Epithelial cell of esophagus (primary cell): ENCODE measurements at regions not wholly inside any gene's neighbourhood (a gene's known extent, or its start where the extent isn't known, plus 50 kb on each side); places are given as distances from the start of the nearest gene placed in this dataset.
A peak's percentile ranks its signal among the peaks of the same experiment; 100 is the strongest.

ENCODE experiments used
- DNase-seq: peaks from one replicate; pipeline ENCODE4 v3.0.0; 2010; ENCODE audit warnings: low read depth
- H3K4me3 ChIP-seq: 2 replicates; pipeline ENCODE4 v1.5.1; 2011; ENCODE audit warnings: mild to moderate bottlenecking, low read length, control low read depth
- CTCF ChIP-seq: IDR thresholded peaks from 2 replicates; pipeline ENCODE4 v1.5.1; 2011; ENCODE audit warnings: low read depth, mild to moderate bottlenecking, low read length, control low read depth, inconsistent platforms; ENCODE audit not compliant: insufficient read depth; ENCODE audit errors: missing control alignments

GRCh38 chr17:36720131-36720530 lies 118.7 kb downstream of the MRM1 start:
- no peak overlapping the region for H3K4me3 ChIP-seq
- no peak for DNase-seq
- TF ChIP-seq CTCF = no peak

- DNase-seq = no peak
- no peak for TF ChIP-seq CTCF
These were observed 120.3 kb downstream of the MRM1 start for GRCh38 chr17:36721560-36722120.

GRCh38 chr17:36722121-36722902 lies 120.9 kb downstream of the MRM1 start:
- DNase-seq = no peak
- no peak for TF ChIP-seq CTCF
- peak overlapping the region; percentile 11 for H3K4me3 ChIP-seq

More at GRCh38 chr17:36721560-36722120, 120.3 kb downstream of the MRM1 start:
- H3K4me3 ChIP-seq = no peak overlapping the region

GRCh38 chr17:36722903-36723263 lies 121.5 kb downstream of the MRM1 start:
- H3K4me3 ChIP-seq = no peak overlapping the region
- TF ChIP-seq CTCF = no peak
- no peak for DNase-seq

- no peak overlapping the region for H3K4me3 ChIP-seq
- DNase-seq = no peak
- no peak for TF ChIP-seq CTCF
These were observed 122.2 kb downstream of the MRM1 start for GRCh38 chr17:36723459-36724025.

- TF ChIP-seq CTCF = no peak
- DNase-seq = no peak
- no peak overlapping the region for H3K4me3 ChIP-seq
These were observed 124.8 kb downstream of the MRM1 start for GRCh38 chr17:36726199-36726598.
